Right lobe of liver (tissue), 4 donors: ENCODE measurements at regions not wholly inside any gene's neighbourhood (a gene's known extent, or its start where the extent isn't known, plus 50 kb on each side); places are given as distances from the start of the nearest gene placed in this dataset.

Experiments used
- CTCF ChIP-seq, 4 donors: fragments of 200-600 bp in 3 of 4; fragments of 450-650 bp in 1 of 4; IDR thresholded peaks; one replicate each; pipeline versions ENCODE4 v1.5.1 to v1.8.0; 2016 to 2022; ENCODE audit warnings: antibody characterized with exemption in 4 of 4, mild to moderate bottlenecking in 2 of 4
- POLR2A ChIP-seq: fragments of 450-650 bp; IDR thresholded peaks from one replicate; pipeline ENCODE4 v1.6.1; 2017; ENCODE audit warnings: antibody characterized with exemption, mild to moderate bottlenecking
- donor health status: DM: no; HTN: no; CAD: no.
- donor health status: DM: no; HTN: no; CAD: no.
- donor health status: DM: no; HTN: yes; CAD: no.

- TF ChIP-seq CTCF (IDR thresholded peaks at IDR 0.05) (no peak), POLR2A (no peak)
Observed at GRCh38 chr3:5498981-5499380, 311.5 kb downstream of the EDEM1 start.
